Left ventricle myocardium superior (tissue), 1 donor: ENCODE measurements at regions not wholly inside any gene's neighbourhood (a gene's known extent, or its start where the extent isn't known, plus 50 kb on each side); places are given as distances from the start of the nearest gene placed in this dataset.

Experiments used
- ATAC-seq: fragments of 200-7000 bp; cut with Tn5 transposase; one replicate; pipeline ENCODE4 v1.9.1; 2020; ENCODE audit warnings: mild to moderate bottlenecking, moderate library complexity
- DNase-seq: peaks from one replicate; pipeline ENCODE4 v3.0.0-alpha.2; 2020
- intact Hi-C: fragments of 100-400 bp; cut with micrococcal nuclease; formaldehyde crosslinking; loops from one replicate; pipeline ENCODE4 v1.11.0; 2022
- donor health status: DM: no; HTN: yes; CAD: no; lungs with severe emphysema.

DNA sequence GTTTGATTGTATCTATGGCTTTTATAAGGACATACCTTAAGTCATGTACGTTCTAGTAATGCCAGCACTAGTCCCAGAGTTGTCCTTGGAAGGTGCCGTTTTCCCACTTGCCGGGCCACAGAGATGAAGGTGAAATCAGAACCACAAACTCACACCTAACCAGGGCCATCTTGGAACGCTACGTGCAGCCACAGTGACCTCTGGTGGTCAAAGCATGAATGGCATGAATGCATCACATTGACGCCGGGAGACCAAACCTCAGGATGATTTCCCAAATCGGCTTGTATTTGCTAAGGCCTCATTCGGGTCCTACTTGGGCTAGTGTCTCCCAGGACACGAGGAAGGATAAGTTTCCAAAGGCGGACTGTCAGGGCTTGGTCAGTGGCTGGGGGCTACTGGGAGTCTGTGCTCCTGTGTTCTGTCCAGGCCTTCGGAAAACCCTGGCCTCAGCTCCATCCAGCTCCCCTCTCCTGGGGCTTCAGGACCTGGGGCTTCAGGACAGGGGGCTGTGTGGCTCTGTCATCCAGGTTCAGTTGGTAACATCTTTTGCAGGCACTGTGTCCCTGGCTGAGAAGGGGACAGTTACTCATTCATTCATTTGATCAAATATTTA lies 260.5 kb downstream of the PRDM2 start:
- peak; percentile 74 for DNase-seq
- intact Hi-C loops, result loop anchor here (5.0 kb wide), 1 partner anchor 298 kb away; no protein-coding TSS in a partner anchor
- ATAC-seq, result peak; percentile 84

DNA sequence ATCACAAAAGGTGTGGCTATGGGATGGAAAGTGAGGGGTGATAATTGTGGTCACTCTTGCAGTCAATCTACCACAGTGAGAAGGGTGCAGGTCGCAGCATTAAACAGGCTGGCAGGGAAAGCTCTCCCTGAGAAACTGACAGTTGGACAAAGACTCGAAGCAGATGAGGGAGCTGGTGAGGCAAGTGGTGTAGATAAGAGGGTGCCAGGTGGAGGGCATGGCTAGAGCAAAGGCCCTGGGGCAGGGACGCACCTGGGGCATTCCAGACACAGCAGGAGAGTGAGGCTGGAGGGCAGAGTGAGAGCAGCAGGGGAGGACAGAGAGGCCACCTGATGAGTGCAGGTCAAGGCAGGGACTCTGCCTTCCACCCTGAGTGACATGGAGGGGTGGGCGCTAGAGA lies 264.8 kb downstream of the PRDM2 start:
- DNase-seq, result no peak
- intact Hi-C loops, result loop anchor here (5.0 kb wide), 1 partner anchor 302 kb away; no protein-coding TSS in a partner anchor
- no peak for ATAC-seq

DNA sequence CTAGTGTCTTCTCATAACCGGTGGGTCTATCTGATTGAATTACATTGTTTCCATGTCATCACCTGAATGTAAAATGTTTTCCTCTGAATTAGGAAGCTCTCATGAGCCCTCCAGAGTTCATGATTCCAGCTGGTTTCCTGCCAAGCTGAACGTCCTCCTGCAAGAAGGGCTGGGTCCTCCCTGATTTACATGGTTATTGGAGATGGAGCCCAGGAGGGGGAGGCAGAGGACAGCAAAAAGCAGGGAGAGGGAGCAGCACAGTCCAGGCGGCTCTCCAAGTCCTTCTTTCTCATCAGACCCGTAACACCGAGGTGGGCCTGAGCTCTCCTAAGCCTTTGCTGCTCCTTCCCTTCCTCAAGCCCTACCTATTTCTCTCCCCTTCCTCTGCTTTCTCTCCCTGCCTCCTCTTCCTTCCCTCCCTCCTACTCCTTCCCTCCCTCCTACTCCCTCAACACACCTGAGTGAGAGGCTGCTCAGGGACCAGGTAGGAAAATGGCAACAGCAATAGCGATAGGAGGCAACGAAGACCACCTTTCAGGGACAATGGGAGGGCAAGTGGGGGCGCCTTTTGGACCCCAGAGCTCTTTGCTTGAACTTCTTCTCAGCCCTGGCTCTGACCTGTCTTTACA lies 265.9 kb downstream of the PRDM2 start:
- DNase-seq (peak; percentile 57), ATAC-seq (peak; percentile 87)
- intact Hi-C loops, result no loop called here

DNA sequence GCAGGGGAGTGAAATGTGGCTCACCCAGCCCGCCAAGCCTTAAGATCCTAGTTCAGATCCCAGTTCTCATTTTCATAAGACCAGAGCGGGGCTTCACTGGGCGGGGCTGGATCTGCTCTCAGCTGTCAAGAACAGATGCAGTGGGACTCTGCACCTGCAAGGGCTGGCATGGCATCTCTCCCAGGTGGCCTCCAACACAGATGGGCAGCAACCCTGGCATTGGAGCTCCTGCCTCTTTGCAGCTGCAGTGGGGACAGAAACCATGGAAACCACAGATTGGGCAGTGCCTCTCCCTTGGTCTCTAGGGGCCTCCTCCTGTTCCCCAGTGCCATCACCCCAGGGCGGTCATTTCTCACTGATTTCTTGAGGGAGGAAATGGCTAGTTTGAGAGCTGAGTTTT lies 267.7 kb downstream of the PRDM2 start:
- peak; percentile 29 for DNase-seq
- no peak for ATAC-seq
- intact Hi-C loops, result no loop called here

DNA sequence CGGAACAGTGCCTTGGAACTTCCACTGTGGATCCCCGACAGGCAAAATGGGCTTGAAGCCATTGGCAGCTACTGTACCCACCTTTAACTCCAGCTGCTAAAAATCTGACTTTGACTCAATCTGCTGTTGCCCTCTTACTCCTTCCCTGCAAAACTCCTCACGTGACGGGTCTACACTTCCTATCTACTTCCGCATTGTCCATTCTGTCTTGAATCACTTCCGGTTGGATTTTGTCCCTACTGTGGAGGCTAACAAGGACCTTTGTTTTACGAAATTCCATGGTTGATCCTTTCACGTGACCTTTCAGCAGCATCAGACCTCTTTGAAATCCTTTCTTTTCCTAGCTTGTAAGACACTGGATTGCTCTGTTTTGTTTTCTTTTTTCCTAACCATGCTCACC lies 268.4 kb downstream of the PRDM2 start:
- ATAC-seq (no peak), DNase-seq (no peak)
- intact Hi-C loops, result no loop called here

DNA sequence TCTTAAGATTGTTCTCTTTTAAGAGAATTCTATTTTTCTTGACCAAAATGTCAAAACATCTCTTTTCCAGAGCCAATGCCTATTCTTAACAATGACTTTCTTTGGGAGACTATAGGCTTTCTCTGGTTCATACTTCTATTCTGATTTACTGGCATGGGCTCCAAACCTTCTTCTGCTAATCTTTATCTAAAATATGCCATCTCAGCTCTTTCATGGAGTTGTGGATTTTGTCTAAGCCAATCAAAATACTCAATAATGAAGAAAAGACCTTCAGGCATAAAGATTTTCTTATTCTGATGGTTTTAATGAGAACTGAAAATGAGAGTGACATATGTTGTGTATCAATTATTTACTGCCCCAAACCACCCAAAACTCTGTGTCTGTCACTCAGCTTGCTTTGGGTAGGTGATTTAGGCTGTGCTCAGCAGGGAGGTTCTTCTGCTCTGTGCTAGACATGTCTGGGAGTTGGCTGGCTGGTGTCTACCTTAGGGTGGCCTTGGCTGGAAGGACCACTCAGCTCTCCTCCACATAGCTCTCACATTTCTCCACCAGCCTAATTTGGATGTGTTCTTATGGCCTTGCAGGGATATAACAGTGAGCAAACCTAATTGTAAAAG lies 270.8 kb downstream of the PRDM2 start:
- no peak for DNase-seq
- ATAC-seq, result no peak
- intact Hi-C loops, result no loop called here

DNA sequence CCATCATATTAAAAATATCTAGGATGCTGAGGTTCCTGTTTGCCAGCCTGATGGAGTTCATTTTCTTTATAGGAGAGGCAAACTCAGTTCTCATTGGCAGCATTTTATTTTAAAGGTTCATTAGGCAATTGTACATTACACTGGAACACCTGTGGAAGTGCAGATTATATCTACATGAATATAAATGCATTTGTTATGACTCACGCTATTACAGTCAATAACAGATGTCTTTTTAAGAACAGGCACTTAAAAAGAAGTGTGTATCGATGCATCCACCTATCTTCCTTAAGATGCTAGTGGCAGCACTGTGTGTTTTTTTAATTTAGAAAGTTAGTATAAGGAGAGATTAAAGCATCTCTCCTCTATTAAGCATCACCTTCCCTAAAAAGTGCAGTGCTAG lies 276.5 kb downstream of the PRDM2 start:
- DNase-seq (no peak), ATAC-seq (no peak)
- intact Hi-C loops, result no loop called here

DNA sequence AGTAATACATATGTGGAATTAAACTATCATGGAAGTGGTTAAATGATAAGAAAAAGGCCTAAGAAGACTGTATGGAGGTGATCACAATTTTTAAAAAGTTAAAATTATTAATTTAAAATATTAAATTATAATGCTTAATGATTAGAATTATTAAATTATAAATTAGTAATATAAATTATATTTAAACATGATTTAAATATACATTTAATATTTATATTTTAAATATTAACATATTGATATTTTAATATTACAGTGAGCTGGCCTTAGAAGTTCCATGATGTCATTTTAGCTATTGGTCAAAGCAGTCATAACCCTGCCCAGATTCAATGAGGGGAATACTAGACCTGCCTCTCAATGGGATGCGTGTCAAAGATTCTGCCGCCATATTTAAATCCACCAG lies 281.2 kb downstream of the PRDM2 start:
- no peak for ATAC-seq

DNA sequence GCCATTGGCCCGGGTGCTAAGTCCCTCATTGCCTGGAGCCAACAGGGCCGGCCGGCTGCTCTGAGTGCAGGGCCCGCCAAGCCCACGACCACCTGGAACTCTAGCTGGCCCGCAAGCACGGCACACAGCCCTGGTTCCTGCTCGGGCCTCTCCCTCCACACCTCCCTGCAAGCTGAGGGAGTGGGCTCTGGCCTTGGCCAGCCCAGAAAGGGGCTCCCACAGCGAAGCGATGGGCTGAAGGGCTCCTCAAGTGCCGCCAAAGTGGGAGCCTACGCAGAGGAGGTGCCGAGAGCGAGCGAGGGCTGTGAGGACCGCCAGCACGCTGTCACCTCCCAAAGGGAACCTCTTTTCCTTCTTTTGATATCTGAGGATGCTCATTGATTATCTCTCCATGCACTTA lies 283.4 kb downstream of the PRDM2 start:
- ATAC-seq (no peak), DNase-seq (no peak)
- intact Hi-C loops, result no loop called here

More for the DNA sequence above, 281.2 kb downstream of the PRDM2 start:
- intact Hi-C loops, result no loop called here
- DNase-seq, result no peak

DNA sequence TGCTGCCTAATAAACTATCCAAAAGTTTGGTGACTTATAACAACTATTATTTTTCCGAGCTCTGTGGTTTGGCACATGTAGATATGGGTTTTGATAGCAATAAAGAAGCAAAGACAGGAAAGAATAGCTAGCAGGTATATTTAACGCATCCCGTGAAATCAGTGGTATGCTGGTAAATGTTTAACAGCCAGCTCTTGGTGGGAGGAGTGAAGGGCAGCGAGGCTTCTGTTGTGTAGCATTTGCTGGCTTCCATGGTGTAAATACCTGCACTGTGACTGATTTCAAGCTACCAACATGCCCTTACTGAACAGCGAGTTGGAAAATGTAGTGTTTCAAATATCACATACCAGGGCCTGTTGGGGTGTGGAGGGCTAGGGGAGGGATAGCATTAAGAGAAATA lies 291.0 kb downstream of the PRDM2 start:
- no peak for ATAC-seq
- intact Hi-C loops, result no loop called here
- no peak for DNase-seq

DNA sequence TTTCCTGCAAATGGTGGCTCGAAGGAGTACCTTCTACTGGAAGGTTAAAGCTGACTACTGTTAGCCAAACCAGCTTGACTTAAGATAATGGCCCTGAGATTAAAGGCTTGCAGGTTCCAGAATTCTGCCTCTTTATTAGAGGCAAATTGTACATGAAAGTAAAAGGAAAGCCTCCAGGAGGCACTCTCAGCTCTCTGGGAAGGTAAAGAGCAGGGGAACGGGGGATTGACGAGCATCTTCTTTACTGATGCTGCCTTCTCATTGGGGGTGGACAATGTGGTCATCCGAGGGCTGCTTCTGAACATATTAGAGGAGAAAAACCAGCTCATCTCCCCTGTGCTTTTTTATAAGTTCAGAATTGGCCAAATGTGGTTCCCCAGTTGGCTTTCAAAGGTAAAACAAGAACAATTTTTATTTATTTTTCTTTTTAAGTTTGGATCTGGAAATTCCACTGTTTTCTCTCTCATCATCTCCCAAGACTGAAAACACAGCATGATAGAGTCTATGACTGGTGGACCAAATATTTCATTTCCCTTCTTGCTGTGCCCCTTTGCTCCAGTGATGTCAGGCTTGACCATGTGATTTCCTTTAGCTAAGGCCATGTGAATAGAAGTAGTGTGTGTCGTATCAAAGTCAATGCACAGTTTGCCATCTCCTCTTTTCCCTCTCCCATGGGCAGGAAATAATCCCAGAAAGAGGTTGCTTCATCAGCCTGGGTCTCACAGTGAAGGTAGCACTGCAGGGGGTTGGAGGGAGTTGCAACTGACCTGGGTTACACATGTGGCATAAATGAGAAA lies 292.7 kb downstream of the PRDM2 start:
- DNase-seq, result no peak
- intact Hi-C loops, result no loop called here
- no peak for ATAC-seq

DNA sequence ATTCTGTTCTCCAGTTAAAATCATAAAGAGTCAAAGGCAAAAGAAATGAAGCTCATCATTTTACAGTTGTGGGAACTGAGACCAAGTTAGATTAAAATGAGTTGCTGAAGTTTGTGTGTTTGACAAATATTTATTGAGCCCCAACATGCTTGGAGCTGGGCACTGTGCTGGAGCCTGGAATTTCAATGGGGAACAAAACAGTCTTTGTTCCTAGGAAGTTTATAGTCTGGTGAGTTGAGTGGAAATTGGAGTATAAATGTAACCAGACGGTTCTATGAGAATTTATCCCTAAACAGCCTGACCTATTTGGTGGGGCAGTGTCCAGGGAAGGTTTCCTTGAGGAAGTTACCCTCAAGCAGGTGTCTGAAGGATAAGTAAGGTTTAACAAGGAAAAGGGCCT lies 294.4 kb downstream of the PRDM2 start:
- ATAC-seq (no peak), DNase-seq (no peak)
- intact Hi-C loops, result no loop called here

DNA sequence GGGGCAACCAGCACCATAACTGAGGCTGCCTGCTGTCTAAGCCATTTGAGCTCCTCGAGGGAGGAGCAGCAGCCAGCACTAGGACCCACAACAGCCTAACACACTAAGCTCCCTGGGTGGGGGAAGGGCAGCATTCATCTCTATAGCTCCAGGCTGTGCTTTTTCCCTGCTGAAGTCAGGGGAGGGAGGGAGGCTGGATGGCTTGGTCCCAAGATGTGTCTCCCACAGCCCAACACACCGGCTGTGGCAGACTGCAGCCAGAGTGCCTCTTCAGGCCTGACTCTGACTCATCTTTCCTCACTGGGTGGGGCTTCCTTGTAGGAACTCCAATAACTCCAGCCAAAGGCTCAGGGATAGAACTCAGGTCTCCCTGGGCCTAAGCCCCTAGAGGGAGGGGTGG lies 296.3 kb downstream of the PRDM2 start:
- DNase-seq (no peak), ATAC-seq (no peak)
- intact Hi-C loops, result no loop called here

DNA sequence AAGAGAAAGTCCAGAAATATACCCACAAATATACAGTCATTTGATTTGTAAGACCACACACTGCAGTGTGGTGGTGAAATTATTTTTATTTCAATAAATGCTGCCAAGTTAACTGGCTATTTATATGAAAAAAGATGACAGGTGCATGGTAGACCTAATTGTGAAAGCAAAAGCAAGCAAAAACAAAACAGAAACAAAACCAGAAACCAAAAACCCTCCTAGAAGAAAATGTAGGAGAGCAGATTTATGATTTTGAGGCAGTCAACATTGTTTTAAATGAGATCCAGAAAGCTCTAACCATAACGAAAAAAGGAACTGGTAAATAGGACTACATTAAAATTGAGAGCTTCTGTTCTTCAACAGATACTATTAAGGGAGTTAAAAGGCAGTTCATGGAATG lies 303.6 kb downstream of the PRDM2 start:
- ATAC-seq, result no peak
- intact Hi-C loops, result no loop called here
- DNase-seq, result no peak

DNA sequence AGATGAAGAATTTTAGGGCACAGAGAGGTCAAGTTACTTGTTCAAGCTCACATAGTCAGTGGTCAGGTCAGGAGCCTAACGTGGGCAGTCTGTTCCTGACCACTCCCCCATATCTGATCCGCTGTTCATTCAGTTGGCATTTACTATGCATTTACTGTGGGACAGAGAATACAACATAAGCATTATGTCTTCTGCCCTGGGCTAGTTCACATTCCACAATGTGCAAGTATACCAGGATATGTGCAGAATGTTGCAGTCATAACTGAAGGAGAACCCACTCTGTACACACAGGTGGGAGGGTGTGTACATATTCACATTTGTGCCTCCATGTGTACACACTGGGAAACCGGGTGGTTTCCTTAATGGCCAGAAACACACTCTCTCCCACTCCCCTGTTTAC lies 309.6 kb downstream of the PRDM2 start:
- DNase-seq, result no peak
- intact Hi-C loops, result no loop called here
- ATAC-seq, result no peak

DNA sequence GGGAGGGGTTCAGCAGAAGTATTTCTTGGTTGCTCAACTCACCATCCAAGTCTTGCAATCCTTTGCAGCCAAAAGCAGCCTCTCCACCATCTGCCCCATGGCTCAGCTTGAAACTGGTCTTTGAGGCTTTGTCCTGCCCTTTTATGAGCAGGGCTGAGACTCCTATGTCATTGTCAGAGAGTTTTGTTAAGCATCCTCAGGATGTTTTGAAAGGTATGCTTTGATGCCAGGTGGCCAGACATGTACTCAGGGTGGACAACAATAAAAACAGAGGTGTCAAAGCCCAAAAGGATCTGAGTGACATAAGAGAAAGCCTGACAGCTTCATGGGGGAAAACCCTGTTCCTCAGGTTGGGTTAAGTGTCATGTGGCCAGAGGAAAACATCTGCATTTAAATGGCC lies 310.5 kb downstream of the PRDM2 start:
- no peak for DNase-seq
- ATAC-seq, result no peak

DNA sequence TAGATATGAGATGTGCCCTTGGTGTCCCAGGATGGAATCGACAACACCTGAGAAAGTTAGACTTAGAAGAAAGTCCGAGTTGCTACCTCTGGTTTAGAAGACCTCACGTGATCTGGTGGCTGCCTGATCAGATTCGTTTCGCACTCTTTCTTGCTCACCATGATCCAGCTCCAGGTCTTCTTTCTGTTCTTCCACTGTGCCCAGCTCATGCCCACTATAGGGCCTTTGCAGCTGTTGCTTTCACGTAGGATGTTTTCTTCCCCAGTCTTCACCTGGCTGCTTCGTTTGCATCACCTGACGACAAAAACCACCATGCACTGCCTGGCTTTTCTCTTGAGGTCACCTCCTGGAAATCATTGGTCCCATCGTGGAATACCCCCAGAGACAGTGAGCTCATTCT lies 311.1 kb downstream of the PRDM2 start:
- ATAC-seq, result no peak
- intact Hi-C loops, result no loop called here
- no peak for DNase-seq

More for the DNA sequence above, 310.5 kb downstream of the PRDM2 start:
- intact Hi-C loops, result no loop called here

DNA sequence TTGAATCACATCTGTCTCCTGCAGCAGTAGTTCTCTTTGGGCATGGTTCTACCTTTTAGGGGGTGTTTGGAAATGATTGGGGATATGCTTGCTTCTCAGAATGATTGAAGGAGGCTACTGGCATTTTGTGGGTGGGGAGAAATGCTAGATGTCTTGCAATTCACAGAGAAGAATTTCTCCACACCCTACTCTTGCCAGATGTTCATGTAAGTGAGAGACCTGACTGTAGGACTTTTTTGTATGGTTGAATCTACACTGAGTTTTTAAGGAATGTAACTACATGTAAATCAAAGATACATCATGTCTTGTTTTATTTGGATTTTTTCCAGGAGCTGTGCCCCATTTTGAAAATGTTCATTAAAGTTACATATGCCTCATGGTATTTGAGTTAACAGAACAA lies 311.9 kb downstream of the PRDM2 start:
- intact Hi-C loops, result no loop called here
- DNase-seq (no peak), ATAC-seq (no peak)

DNA sequence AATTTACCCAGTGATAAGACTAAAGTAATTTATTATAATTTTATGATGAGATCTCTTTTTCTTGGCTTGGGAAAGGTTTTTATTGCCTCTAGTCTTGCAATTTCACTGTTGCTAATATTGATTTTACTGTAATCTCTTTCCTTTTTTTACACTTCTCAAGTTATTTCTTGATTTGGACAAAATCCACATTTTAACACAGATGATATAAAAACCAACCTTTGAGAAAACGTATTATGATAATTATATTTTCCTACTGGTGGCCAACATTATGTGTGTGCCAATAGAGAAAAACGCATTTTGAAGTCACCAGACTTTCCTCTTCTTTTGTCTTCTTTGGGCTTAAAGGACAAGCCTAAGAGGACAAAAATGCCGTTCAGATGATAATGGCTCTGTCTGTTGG lies 314.9 kb downstream of the PRDM2 start:
- no peak for DNase-seq
- intact Hi-C loops, result no loop called here
- no peak for ATAC-seq

DNA sequence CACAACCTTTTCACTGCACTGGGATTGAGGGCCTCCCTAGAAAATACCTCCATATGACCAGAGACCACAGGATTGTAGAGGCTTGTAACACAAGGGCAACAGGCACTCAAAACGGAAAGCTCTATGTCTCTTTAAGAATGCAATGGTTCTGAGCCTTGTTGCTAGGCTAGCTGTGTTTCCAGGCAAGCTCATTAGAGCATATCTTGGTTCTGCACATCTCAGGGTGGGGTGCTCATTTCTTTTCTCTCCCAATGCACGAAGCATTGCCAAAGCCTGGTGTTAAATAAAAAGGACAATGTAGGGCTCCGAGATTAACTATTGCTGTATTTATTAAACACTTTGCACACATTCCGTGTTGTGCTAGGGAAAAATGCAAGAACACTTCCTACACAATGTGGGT lies 315.9 kb downstream of the PRDM2 start:
- DNase-seq (no peak), ATAC-seq (no peak)
- intact Hi-C loops, result no loop called here
